ENCODE measurements at regions not wholly inside any gene's neighbourhood (a gene's known extent, or its start where the extent isn't known, plus 50 kb on each side); places are given as distances from the start of the nearest gene placed in this dataset.

DNA sequence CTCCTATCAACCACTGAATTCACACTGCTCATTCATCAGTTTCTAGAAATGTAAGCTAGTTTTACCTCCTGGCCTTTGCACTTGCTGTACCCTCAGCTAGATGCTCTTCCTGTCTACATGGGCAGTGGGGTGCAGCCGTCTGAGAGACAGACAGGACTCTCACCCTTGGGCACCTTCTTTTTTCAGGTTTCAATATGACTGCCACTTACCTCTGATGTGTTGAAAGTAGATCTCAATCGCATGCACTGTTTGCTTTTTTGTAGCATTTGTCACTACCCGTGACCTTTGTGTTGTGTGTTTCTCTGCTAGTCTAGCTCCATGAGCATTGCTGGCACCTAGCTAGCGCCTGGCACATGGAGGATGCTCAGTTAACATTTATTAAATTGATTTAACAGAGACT is 403.1 kb upstream of the TRPC7 start:
- Histone ChIP-seq H3K9me3 (no peaks in the 10 kb centered on the region), H3K36me3 (no peaks in the 10 kb centered on the region), H3K27ac (no peak overlapping the region), H3K4me1 (no peaks in the 10 kb centered on the region), H3K27me3 (no peaks in the 10 kb centered on the region), H3K4me3 (no peak overlapping the region)
- intact Hi-C loops (cut with DNase I; ENCODE audit: low total_unique reads): no loop called here
- in situ Hi-C loops (cut with MboI; ENCODE audit: low sequenced_read_pairs in 4 of 4): loop anchor here in 3 of 4 donors (10.0 to 25.0 kb wide), 2 partner anchors 506 to 514 kb away; no protein-coding TSS in a partner anchor
- ATAC-seq: no peak
- no peak for DNase-seq
- TF ChIP-seq, protein P1, sequence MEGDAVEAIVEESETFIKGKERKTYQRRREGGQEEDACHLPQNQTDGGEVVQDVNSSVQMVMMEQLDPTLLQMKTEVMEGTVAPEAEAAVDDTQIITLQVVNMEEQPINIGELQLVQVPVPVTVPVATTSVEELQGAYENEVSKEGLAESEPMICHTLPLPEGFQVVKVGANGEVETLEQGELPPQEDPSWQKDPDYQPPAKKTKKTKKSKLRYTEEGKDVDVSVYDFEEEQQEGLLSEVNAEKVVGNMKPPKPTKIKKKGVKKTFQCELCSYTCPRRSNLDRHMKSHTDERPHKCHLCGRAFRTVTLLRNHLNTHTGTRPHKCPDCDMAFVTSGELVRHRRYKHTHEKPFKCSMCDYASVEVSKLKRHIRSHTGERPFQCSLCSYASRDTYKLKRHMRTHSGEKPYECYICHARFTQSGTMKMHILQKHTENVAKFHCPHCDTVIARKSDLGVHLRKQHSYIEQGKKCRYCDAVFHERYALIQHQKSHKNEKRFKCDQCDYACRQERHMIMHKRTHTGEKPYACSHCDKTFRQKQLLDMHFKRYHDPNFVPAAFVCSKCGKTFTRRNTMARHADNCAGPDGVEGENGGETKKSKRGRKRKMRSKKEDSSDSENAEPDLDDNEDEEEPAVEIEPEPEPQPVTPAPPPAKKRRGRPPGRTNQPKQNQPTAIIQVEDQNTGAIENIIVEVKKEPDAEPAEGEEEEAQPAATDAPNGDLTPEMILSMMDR (IDR thresholded peaks at IDR 0.05 in 4 of 5, conservative IDR thresholded peaks at IDR 0.05 in 1 of 5): no peak
- TF ChIP-seq POLR2A (IDR thresholded peaks at IDR 0.05): no peak

- intact Hi-C loops (cut with DNase I; ENCODE audit: low total_unique reads) (no loop called here), in situ Hi-C loops (cut with MboI; ENCODE audit: low sequenced_read_pairs in 4 of 4) (loop anchor here in 3 of 4 donors (10.0 to 25.0 kb wide), 2 partner anchors 504 to 512 kb away; no protein-coding TSS in a partner anchor)
- TF ChIP-seq, protein P1 (IDR thresholded peaks at IDR 0.05 in 4 of 5, conservative IDR thresholded peaks at IDR 0.05 in 1 of 5): no peak
- TF ChIP-seq POLR2A (IDR thresholded peaks at IDR 0.05): no peak
- no peaks in the 10 kb centered on the region for H3K4me1 ChIP-seq
- no peak overlapping the region for H3K4me3 ChIP-seq
- no peak overlapping the region for H3K27ac ChIP-seq
- DNase-seq (no peak), ATAC-seq (no peak)
- H3K36me3 ChIP-seq: no peaks in the 10 kb centered on the region
- H3K27me3 ChIP-seq: no peaks in the 10 kb centered on the region
- no peaks in the 10 kb centered on the region for H3K9me3 ChIP-seq
These were observed 401.1 kb upstream of the TRPC7 start for GRCh38 chr5:136766456-136766855.

DNA sequence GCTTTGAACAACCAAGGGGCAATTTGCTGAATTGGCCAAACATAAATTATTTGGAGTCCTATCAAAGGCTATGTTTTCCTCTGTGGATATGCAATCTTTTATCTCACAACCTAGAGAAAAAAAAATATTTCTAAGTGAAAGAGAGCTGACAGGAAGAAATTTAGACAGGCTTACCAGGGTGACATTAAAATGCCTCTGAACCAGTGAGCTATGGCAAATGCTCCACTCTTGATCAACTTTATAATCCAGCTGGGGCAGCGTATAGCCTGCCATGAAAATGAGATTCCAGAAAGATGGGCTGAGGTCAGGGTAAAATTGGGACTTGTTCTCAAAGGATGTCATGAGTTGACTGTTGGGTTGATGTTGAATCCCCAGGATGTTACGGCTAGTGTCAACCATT is 399.3 kb upstream of the TRPC7 start:
- Histone ChIP-seq H3K27ac (no peak overlapping the region), H3K36me3 (no peaks in the 10 kb centered on the region), H3K9me3 (no peaks in the 10 kb centered on the region), H3K4me3 (no peak overlapping the region), H3K27me3 (no peaks in the 10 kb centered on the region), H3K4me1 (no peaks in the 10 kb centered on the region)
- DNase-seq (no peak), ATAC-seq (no peak)
- in situ Hi-C loops (cut with MboI; ENCODE audit: low sequenced_read_pairs in 4 of 4) (loop anchor here in 3 of 4 donors (10.0 to 25.0 kb wide), 2 partner anchors 502 to 510 kb away; no protein-coding TSS in a partner anchor), intact Hi-C loops (cut with DNase I; ENCODE audit: low total_unique reads) (no loop called here)
- TF ChIP-seq, protein P1 (IDR thresholded peaks at IDR 0.05 in 4 of 5, conservative IDR thresholded peaks at IDR 0.05 in 1 of 5): no peak
- no peak for TF ChIP-seq POLR2A (IDR thresholded peaks at IDR 0.05)

GRCh38 chr5:136763548-136763947 is 398.2 kb upstream of the TRPC7 start:
- TF ChIP-seq, protein P1 (IDR thresholded peaks at IDR 0.05 in 4 of 5, conservative IDR thresholded peaks at IDR 0.05 in 1 of 5): no peak
- TF ChIP-seq POLR2A (IDR thresholded peaks at IDR 0.05): no peak
- H3K27me3 ChIP-seq: no peaks in the 10 kb centered on the region
- in situ Hi-C loops (cut with MboI; ENCODE audit: low sequenced_read_pairs in 4 of 4) (loop anchor here in 3 of 4 donors (10.0 to 25.0 kb wide), 2 partner anchors 501 to 509 kb away; no protein-coding TSS in a partner anchor), intact Hi-C loops (cut with DNase I; ENCODE audit: low total_unique reads) (no loop called here)
- H3K4me3 ChIP-seq: no peak overlapping the region
- H3K9me3 ChIP-seq: no peaks in the 10 kb centered on the region
- no peaks in the 10 kb centered on the region for H3K4me1 ChIP-seq
- H3K27ac ChIP-seq: no peak overlapping the region
- no peaks in the 10 kb centered on the region for H3K36me3 ChIP-seq
- ATAC-seq (no peak), DNase-seq (no peak)

GRCh38 chr5:136754216-136754615 is 388.9 kb upstream of the TRPC7 start:
- TF ChIP-seq, protein P1 (IDR thresholded peaks at IDR 0.05 in 4 of 5, conservative IDR thresholded peaks at IDR 0.05 in 1 of 5): no peak
- no peak for TF ChIP-seq POLR2A (IDR thresholded peaks at IDR 0.05)
- intact Hi-C loops (cut with DNase I; ENCODE audit: low total_unique reads) (no loop called here), in situ Hi-C loops (cut with MboI; ENCODE audit: low sequenced_read_pairs in 4 of 4) (loop anchor here in 2 of 4 donors (25.0 kb wide), 1 partner anchor 492 kb away; no protein-coding TSS in a partner anchor)
- no peak overlapping the region for H3K27ac ChIP-seq
- no peak overlapping the region for H3K4me3 ChIP-seq
- H3K27me3 ChIP-seq: no peaks in the 10 kb centered on the region
- H3K4me1 ChIP-seq: no peaks in the 10 kb centered on the region
- no peaks in the 10 kb centered on the region for H3K9me3 ChIP-seq
- no peaks in the 10 kb centered on the region for H3K36me3 ChIP-seq
- ATAC-seq (no peak), DNase-seq (no peak)
